ENCODE measurements at regions not wholly inside any gene's neighbourhood (a gene's known extent, or its start where the extent isn't known, plus 50 kb on each side); places are given as distances from the start of the nearest gene placed in this dataset.
"Not testable (repeated sequence)": the region's sequence is repeated elsewhere in the genome, so short reads cannot be mapped to it uniquely, and the experiment has no call there.

GRCh38 chr15:20309395-20309794, 232.2 kb downstream of the GOLGA6L6 start:
- H3K36me3 ChIP-seq (ENCODE audit: control insufficient read depth, insufficient read depth, low read length); DNase-seq; H3K9me3 ChIP-seq (ENCODE audit: control insufficient read depth, low read length); H3K4me3 ChIP-seq (ENCODE audit: insufficient read depth, low read depth, low read length, poor library complexity, severe bottlenecking); H3K4me1 ChIP-seq (ENCODE audit: control insufficient read depth, insufficient read depth, low read length, poor library complexity, severe bottlenecking); H3K27ac ChIP-seq (ENCODE audit: insufficient read depth, low read length, poor library complexity, severe bottlenecking); H3K27me3 ChIP-seq (replicated peaks; ENCODE audit: control insufficient read depth, insufficient read depth, low read length, poor library complexity, severe bottlenecking): not testable (repeated sequence)

DNA sequence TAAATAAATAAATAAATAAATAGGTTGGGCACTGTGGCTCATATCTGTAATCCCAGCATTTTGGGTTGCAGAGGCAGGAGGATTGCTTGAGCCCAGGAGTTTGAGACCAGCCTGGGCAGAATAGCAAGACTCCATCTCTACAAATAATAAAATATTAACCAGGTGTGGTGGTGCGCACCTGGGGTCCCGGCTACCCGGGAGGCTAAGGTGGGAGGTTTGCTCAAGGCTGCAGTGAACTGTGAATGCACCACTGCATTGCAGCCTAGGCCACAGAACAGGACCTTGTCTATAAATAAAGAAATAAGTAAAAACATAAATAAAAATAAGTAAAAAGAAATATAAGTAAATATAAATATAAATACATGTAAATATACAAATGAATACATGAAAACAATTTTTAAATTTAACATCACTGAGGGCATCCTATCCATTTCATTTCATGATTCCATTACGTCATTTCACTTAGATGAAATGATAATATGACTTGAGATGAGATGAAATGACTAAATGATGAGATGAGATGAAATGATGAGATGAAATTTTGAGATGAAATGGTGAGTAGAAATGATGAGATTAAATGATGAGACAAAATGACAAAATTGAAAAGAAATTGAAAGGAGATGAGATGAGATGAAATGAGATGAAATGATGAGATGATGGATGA, 233.4 kb downstream of the GOLGA6L6 start:
- not testable (repeated sequence) for H3K36me3 ChIP-seq (ENCODE audit: control insufficient read depth, insufficient read depth, low read length); H3K4me1 ChIP-seq (ENCODE audit: control insufficient read depth, insufficient read depth, low read length, poor library complexity, severe bottlenecking); H3K9me3 ChIP-seq (ENCODE audit: control insufficient read depth, low read length); H3K4me3 ChIP-seq (ENCODE audit: insufficient read depth, low read depth, low read length, poor library complexity, severe bottlenecking); DNase-seq; H3K27ac ChIP-seq (ENCODE audit: insufficient read depth, low read length, poor library complexity, severe bottlenecking); H3K27me3 ChIP-seq (replicated peaks; ENCODE audit: control insufficient read depth, insufficient read depth, low read length, poor library complexity, severe bottlenecking)

GRCh38 chr15:20307137-20307536, 234.5 kb downstream of the GOLGA6L6 start:
- not testable (repeated sequence) for DNase-seq; H3K27me3 ChIP-seq (replicated peaks; ENCODE audit: control insufficient read depth, insufficient read depth, low read length, poor library complexity, severe bottlenecking); H3K27ac ChIP-seq (ENCODE audit: insufficient read depth, low read length, poor library complexity, severe bottlenecking); H3K4me1 ChIP-seq (ENCODE audit: control insufficient read depth, insufficient read depth, low read length, poor library complexity, severe bottlenecking); H3K9me3 ChIP-seq (ENCODE audit: control insufficient read depth, low read length); H3K4me3 ChIP-seq (ENCODE audit: insufficient read depth, low read depth, low read length, poor library complexity, severe bottlenecking); H3K36me3 ChIP-seq (ENCODE audit: control insufficient read depth, insufficient read depth, low read length)

DNA sequence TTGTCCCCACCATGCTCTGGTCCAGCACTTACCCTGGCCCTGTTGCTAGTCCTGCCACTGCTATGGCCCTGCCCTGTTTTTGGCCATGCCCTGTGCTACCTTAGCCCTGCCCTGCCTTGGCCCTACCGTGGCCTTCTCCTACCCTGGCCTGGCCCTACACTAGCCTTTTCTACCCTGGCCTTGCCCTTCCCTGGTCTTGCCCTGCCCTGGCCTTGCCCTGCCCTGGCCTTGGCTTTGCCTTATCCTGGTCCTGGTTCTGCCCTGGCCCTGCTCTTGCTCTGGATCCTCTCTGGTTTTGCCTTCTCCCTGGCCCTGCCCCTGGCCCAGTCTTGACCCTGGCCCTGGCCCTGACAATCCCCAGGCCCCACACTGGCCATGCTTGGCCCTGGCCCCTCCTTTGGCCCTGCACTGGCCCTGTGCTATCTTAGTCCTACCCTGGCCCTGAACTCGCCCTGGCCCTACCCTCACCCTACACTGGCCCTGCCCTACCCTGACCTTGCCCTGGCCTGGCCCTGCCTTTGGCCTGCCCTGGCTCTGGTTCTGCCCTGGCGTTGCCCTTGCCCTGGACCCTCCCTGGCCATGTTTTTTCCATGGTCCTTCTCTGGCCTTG, 235.0 kb downstream of the GOLGA6L6 start:
- H3K4me1 ChIP-seq (ENCODE audit: control insufficient read depth, insufficient read depth, low read length, poor library complexity, severe bottlenecking); H3K9me3 ChIP-seq (ENCODE audit: control insufficient read depth, low read length); H3K27ac ChIP-seq (ENCODE audit: insufficient read depth, low read length, poor library complexity, severe bottlenecking); H3K27me3 ChIP-seq (replicated peaks; ENCODE audit: control insufficient read depth, insufficient read depth, low read length, poor library complexity, severe bottlenecking); DNase-seq; H3K36me3 ChIP-seq (ENCODE audit: control insufficient read depth, insufficient read depth, low read length); H3K4me3 ChIP-seq (ENCODE audit: insufficient read depth, low read depth, low read length, poor library complexity, severe bottlenecking): not testable (repeated sequence)

- H3K4me3 ChIP-seq (ENCODE audit: insufficient read depth, low read depth, low read length, poor library complexity, severe bottlenecking); H3K9me3 ChIP-seq (ENCODE audit: control insufficient read depth, low read length); H3K27me3 ChIP-seq (replicated peaks; ENCODE audit: control insufficient read depth, insufficient read depth, low read length, poor library complexity, severe bottlenecking); H3K36me3 ChIP-seq (ENCODE audit: control insufficient read depth, insufficient read depth, low read length); H3K4me1 ChIP-seq (ENCODE audit: control insufficient read depth, insufficient read depth, low read length, poor library complexity, severe bottlenecking); DNase-seq; H3K27ac ChIP-seq (ENCODE audit: insufficient read depth, low read length, poor library complexity, severe bottlenecking): not testable (repeated sequence)
These were observed 235.7 kb downstream of the GOLGA6L6 start for GRCh38 chr15:20305912-20306311.

DNA sequence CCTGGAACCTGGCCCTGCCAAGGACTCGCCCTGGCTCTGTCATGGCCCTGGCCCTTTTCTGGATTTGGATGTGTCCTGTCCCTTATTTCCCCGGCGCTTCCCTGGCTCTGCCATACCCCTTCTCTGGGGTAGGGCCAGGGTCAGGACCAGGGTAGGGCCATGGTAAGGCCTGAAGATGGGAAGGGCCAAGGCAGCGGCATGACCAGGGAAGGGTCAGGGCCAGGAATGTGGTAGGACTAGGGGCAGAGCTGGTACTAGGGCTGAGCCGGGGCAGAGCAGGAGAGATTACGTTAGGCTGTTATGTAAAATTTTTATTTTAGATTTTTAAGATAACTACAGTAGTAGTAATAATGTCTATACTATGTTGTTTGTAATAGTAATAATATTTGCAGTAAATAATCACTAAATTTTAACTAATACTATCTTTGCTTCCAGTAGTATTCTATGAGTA, 236.6 kb downstream of the GOLGA6L6 start:
- H3K4me3 ChIP-seq (ENCODE audit: insufficient read depth, low read depth, low read length, poor library complexity, severe bottlenecking); H3K27me3 ChIP-seq (replicated peaks; ENCODE audit: control insufficient read depth, insufficient read depth, low read length, poor library complexity, severe bottlenecking); DNase-seq; H3K36me3 ChIP-seq (ENCODE audit: control insufficient read depth, insufficient read depth, low read length); H3K9me3 ChIP-seq (ENCODE audit: control insufficient read depth, low read length); H3K4me1 ChIP-seq (ENCODE audit: control insufficient read depth, insufficient read depth, low read length, poor library complexity, severe bottlenecking); H3K27ac ChIP-seq (ENCODE audit: insufficient read depth, low read length, poor library complexity, severe bottlenecking): not testable (repeated sequence)

DNA sequence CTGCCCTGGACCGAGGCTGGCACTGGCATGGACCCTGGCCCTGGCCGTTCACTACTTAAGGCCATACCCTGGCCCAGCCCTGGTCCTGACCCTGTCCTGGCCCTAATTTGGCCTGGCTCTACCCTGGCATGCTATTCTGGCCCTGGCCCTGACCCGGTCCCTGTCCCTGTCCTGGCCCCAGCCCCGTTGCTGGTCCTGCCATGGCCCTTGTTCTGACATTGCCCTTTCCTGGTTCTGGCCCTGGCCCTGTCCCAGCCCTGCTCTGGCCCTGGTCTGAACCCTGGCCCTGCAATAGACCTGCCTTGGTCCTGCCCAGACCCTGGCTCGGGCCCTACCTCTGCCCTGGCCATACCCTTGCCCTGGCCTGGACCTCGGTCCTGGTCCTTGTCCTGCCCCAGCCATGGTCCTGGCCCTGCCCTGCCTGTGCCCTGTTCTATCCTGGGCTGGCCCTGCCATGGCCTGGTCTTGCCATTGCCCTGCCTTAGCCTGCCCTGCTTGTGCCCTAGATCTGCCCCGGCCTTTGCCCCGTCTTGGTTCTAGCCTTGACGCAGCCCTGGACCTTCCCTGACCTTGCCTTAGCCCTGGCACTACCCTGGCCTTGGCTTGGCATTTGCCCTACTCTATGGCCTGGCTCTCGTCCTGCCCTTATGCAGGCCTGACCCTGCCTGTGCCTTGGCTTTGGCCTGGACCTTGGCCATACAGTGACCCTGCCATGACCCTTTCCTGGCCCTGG, 237.2 kb downstream of the GOLGA6L6 start:
- DNase-seq; H3K4me1 ChIP-seq (ENCODE audit: control insufficient read depth, insufficient read depth, low read length, poor library complexity, severe bottlenecking); H3K27ac ChIP-seq (ENCODE audit: insufficient read depth, low read length, poor library complexity, severe bottlenecking); H3K4me3 ChIP-seq (ENCODE audit: insufficient read depth, low read depth, low read length, poor library complexity, severe bottlenecking); H3K36me3 ChIP-seq (ENCODE audit: control insufficient read depth, insufficient read depth, low read length); H3K9me3 ChIP-seq (ENCODE audit: control insufficient read depth, low read length); H3K27me3 ChIP-seq (replicated peaks; ENCODE audit: control insufficient read depth, insufficient read depth, low read length, poor library complexity, severe bottlenecking): not testable (repeated sequence)

- H3K4me1 ChIP-seq (ENCODE audit: control insufficient read depth, insufficient read depth, low read length, poor library complexity, severe bottlenecking); DNase-seq; H3K4me3 ChIP-seq (ENCODE audit: insufficient read depth, low read depth, low read length, poor library complexity, severe bottlenecking); H3K27ac ChIP-seq (ENCODE audit: insufficient read depth, low read length, poor library complexity, severe bottlenecking); H3K9me3 ChIP-seq (ENCODE audit: control insufficient read depth, low read length); H3K36me3 ChIP-seq (ENCODE audit: control insufficient read depth, insufficient read depth, low read length); H3K27me3 ChIP-seq (replicated peaks; ENCODE audit: control insufficient read depth, insufficient read depth, low read length, poor library complexity, severe bottlenecking): not testable (repeated sequence)
These were observed 238.1 kb downstream of the GOLGA6L6 start for GRCh38 chr15:20303248-20304171.

GRCh38 chr15:20302141-20303069, 239.2 kb downstream of the GOLGA6L6 start:
- H3K27me3 ChIP-seq (replicated peaks; ENCODE audit: control insufficient read depth, insufficient read depth, low read length, poor library complexity, severe bottlenecking); H3K27ac ChIP-seq (ENCODE audit: insufficient read depth, low read length, poor library complexity, severe bottlenecking); H3K36me3 ChIP-seq (ENCODE audit: control insufficient read depth, insufficient read depth, low read length); H3K9me3 ChIP-seq (ENCODE audit: control insufficient read depth, low read length); H3K4me1 ChIP-seq (ENCODE audit: control insufficient read depth, insufficient read depth, low read length, poor library complexity, severe bottlenecking); H3K4me3 ChIP-seq (ENCODE audit: insufficient read depth, low read depth, low read length, poor library complexity, severe bottlenecking); DNase-seq: not testable (repeated sequence)

Data from effector memory CD4-positive, alpha-beta T cell (primary cell).